OCI-LY7 (cell line): ENCODE measurements at regions not wholly inside any gene's neighbourhood (a gene's known extent, or its start where the extent isn't known, plus 50 kb on each side); places are given as distances from the start of the nearest gene placed in this dataset.

ENCODE experiments used
- EZH2phosphoT487 ChIP-seq: fragments of 200-600 bp; sonication (generic); IDR thresholded peaks from 2 replicates; pipeline ENCODE4 v1.6.1; 2018; ENCODE audit warnings: low read depth, borderline replicate concordance, mild to moderate bottlenecking, mixed run types, antibody characterized with exemption, low read length, moderate library complexity, mixed read lengths
- TF ChIP-seq, protein P1 (sequence below): fragments of 200-600 bp; sonication (generic); conservative IDR thresholded peaks from 2 replicates; pipeline ENCODE4 v1.5.1; 2014; ENCODE audit warnings: mild to moderate bottlenecking, antibody characterized with exemption, low read length, moderate library complexity, mixed read lengths

DNA sequence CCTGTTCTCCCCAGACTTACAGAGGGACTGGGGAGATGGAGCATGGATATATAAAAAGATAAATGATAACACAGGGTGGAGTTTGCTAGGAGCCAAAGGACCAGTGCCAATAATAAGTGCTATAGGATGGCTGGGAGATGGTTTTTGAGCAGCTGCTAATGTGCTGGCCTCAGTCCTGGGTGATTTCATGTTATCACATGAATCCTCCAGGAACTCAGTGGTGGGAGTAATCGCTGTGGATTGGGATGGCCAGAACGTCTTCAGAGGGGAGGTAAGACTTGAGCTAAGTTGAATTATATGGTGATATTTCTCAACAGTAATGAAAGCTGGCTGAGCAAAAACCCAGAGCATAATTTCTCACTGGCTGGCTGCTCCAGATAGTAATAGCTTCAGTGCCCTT, 441.4 kb downstream of the SLC4A3 start:
- TF ChIP-seq, protein P1, sequence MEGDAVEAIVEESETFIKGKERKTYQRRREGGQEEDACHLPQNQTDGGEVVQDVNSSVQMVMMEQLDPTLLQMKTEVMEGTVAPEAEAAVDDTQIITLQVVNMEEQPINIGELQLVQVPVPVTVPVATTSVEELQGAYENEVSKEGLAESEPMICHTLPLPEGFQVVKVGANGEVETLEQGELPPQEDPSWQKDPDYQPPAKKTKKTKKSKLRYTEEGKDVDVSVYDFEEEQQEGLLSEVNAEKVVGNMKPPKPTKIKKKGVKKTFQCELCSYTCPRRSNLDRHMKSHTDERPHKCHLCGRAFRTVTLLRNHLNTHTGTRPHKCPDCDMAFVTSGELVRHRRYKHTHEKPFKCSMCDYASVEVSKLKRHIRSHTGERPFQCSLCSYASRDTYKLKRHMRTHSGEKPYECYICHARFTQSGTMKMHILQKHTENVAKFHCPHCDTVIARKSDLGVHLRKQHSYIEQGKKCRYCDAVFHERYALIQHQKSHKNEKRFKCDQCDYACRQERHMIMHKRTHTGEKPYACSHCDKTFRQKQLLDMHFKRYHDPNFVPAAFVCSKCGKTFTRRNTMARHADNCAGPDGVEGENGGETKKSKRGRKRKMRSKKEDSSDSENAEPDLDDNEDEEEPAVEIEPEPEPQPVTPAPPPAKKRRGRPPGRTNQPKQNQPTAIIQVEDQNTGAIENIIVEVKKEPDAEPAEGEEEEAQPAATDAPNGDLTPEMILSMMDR = no peak
- no peak for TF ChIP-seq EZH2phosphoT487
